ENCODE measurements at regions not wholly inside any gene's neighbourhood (a gene's known extent, or its start where the extent isn't known, plus 50 kb on each side); places are given as distances from the start of the nearest gene placed in this dataset.

DNA sequence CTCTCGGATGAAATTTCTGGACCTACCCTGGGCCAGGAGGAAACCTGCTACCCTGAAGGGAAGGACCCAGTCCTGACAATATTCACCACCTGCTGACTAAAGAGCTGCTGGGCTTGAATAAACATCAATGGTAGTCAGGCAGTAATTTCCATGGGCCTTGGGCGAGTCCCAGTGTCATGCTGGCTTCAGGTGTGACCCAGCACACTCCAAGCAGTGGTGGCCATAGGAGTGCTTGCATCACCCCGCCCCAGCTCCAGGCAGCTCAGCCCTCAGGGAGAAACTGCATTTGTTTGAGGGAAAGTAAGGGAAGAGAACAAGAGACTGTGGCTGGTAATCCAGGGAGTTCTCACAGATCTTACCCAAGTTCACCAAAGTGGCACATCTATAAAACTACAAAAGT, 261.8 kb upstream of the DCBLD2 start:
- Histone ChIP-seq H3K27ac (no peak overlapping the region), H3K36me3 (replicated peaks) (no peaks in the 10 kb centered on the region), H3K4me3 (ENCODE audit: low read depth, low read length) (no peak overlapping the region), H3K27me3 (replicated peaks) (no peaks in the 10 kb centered on the region)
- TF ChIP-seq, protein P1, sequence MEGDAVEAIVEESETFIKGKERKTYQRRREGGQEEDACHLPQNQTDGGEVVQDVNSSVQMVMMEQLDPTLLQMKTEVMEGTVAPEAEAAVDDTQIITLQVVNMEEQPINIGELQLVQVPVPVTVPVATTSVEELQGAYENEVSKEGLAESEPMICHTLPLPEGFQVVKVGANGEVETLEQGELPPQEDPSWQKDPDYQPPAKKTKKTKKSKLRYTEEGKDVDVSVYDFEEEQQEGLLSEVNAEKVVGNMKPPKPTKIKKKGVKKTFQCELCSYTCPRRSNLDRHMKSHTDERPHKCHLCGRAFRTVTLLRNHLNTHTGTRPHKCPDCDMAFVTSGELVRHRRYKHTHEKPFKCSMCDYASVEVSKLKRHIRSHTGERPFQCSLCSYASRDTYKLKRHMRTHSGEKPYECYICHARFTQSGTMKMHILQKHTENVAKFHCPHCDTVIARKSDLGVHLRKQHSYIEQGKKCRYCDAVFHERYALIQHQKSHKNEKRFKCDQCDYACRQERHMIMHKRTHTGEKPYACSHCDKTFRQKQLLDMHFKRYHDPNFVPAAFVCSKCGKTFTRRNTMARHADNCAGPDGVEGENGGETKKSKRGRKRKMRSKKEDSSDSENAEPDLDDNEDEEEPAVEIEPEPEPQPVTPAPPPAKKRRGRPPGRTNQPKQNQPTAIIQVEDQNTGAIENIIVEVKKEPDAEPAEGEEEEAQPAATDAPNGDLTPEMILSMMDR (IDR thresholded peaks at IDR 0.05; ENCODE audit: low read depth, low read length, missing control alignments), result no peak
- DNase-seq, result no peak
- in situ Hi-C loops (cut with HindIII; ENCODE audit: low pct_ligation_motif_present, low sequenced_read_pairs), result no loop called here

DNA sequence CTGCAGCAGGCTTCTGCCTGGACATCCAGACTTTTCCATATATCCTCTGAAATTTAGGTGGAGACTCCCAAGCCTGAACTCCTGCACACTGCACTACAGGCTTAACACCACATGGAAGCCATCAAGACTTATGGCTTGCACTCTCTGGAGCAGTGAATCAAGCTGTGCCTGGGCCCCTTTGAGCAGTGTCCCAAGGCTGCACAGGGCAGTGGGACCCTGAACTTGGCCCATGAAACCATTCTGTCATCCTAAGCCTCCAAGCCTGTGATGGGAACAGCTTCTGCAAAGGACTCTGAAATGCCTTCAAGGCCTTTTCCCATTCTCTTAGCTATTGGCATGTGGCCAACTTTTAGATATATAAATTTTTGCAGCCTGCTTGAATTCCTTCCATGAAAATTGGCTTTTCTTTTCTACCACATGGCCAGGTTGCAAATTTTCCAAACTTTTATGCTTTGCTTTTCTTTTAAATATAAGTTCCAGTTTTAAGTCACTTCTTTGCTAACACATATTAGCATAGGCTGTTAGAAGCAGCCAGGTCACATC, 257.8 kb upstream of the DCBLD2 start:
- in situ Hi-C loops (cut with HindIII; ENCODE audit: low pct_ligation_motif_present, low sequenced_read_pairs), result no loop called here
- Histone ChIP-seq H3K36me3 (replicated peaks) (no peaks in the 10 kb centered on the region), H3K4me3 (ENCODE audit: low read depth, low read length) (no peak overlapping the region), H3K27ac (no peak overlapping the region), H3K27me3 (replicated peaks) (no peaks in the 10 kb centered on the region)
- TF ChIP-seq, protein P1 (IDR thresholded peaks at IDR 0.05; ENCODE audit: low read depth, low read length, missing control alignments), result no peak
- DNase-seq, result no peak

DNA sequence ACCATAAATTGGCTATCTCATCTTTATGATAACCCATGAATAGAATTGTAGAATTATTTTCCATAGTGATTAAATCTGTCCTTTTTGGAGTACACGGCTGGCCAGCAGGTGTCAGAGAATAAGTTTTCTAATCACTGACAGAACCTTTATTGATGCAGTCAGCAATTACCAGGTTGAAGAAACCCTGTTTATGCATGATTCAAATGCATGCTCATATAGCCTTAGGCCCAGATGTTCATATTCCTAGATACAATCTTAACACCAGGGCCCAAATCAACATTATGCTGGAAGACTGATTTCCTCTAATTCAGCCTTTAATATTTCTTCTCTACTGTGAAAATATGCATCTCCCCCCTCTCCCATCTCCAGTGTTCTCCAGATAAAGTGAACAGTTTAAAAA, 243.5 kb upstream of the DCBLD2 start:
- DNase-seq, result no peak
- TF ChIP-seq, protein P1 (IDR thresholded peaks at IDR 0.05; ENCODE audit: low read depth, low read length, missing control alignments), result no peak
- no peak overlapping the region for H3K4me3 ChIP-seq (ENCODE audit: low read depth, low read length)
- in situ Hi-C loops (cut with HindIII; ENCODE audit: low pct_ligation_motif_present, low sequenced_read_pairs), result no loop called here
- H3K36me3 ChIP-seq (replicated peaks), result no peaks in the 10 kb centered on the region
- no peak overlapping the region for H3K27ac ChIP-seq
- no peaks in the 10 kb centered on the region for H3K27me3 ChIP-seq (replicated peaks)

- in situ Hi-C loops (cut with HindIII; ENCODE audit: low pct_ligation_motif_present, low sequenced_read_pairs), result no loop called here
- H3K27ac ChIP-seq, result no peak overlapping the region
- no peaks in the 10 kb centered on the region for H3K36me3 ChIP-seq (replicated peaks)
- no peak overlapping the region for H3K4me3 ChIP-seq (ENCODE audit: low read depth, low read length)
- TF ChIP-seq, protein P1 (IDR thresholded peaks at IDR 0.05; ENCODE audit: low read depth, low read length, missing control alignments), result no peak
- H3K27me3 ChIP-seq (replicated peaks), result no peaks in the 10 kb centered on the region
- DNase-seq, result no peak
Measured at GRCh38 chr3:99143493-99143892, 242.0 kb upstream of the DCBLD2 start.

DNA sequence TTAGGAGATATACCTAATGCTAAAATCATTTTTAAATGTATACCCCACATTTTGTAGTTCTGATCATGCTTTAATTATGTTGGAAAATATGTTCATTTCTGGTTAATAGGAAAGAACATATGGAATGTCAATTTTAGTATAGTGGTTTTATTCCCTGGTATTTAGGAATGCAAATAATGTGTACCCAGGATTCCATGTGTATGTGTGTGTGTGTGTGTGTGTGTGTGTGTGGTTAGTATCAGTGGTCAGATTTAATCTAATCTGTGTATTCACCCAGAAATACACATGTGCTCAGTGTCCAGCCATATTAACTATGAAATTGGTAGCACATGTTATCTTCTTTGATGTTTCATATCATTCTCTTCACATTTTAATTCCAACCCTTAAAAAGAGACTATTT, 233.5 kb upstream of the DCBLD2 start:
- no peaks in the 10 kb centered on the region for H3K36me3 ChIP-seq (replicated peaks)
- TF ChIP-seq, protein P1 (IDR thresholded peaks at IDR 0.05; ENCODE audit: low read depth, low read length, missing control alignments), result no peak
- H3K27me3 ChIP-seq (replicated peaks), result no peaks in the 10 kb centered on the region
- no peak for DNase-seq
- in situ Hi-C loops (cut with HindIII; ENCODE audit: low pct_ligation_motif_present, low sequenced_read_pairs), result no loop called here
- H3K4me3 ChIP-seq (ENCODE audit: low read depth, low read length), result no peak overlapping the region
- no peak overlapping the region for H3K27ac ChIP-seq

DNA sequence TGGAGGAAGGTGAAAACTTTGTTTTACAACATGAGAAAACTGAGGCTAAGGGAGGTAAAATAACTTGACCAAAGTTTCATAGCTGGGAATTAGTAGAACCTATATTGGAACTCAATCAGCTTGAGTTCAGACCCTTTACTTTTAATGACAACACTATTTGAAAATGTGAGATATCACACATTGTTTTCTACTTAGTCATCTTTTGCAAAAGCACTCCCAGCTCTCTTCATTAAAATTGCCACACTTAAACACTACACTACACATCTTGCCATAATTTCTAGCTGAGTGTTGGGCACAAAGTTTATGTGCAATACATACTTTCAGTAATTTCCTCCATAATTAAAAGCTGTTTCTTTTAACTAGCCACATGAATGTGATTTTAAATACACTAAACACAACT, 230.4 kb upstream of the DCBLD2 start:
- TF ChIP-seq, protein P1 (IDR thresholded peaks at IDR 0.05; ENCODE audit: low read depth, low read length, missing control alignments), result no peak
- Histone ChIP-seq H3K27ac (peak overlapping the region; percentile 63), H3K36me3 (replicated peaks) (no peaks in the 10 kb centered on the region), H3K4me3 (ENCODE audit: low read depth, low read length) (no peak overlapping the region), H3K27me3 (replicated peaks) (no peaks in the 10 kb centered on the region)
- DNase-seq, result no peak
- in situ Hi-C loops (cut with HindIII; ENCODE audit: low pct_ligation_motif_present, low sequenced_read_pairs), result no loop called here
